Astrocyte (in vitro differentiated cells and primary cell): ENCODE measurements at regions not wholly inside any gene's neighbourhood (a gene's known extent, or its start where the extent isn't known, plus 50 kb on each side); places are given as distances from the start of the nearest gene placed in this dataset.

ENCODE experiments used
- CTCF ChIP-seq: IDR thresholded peaks from 2 replicates; pipeline ENCODE4 v1.5.1; 2011; ENCODE audit warnings: low read depth, mild to moderate bottlenecking, inconsistent platforms, low read length, moderate library complexity; ENCODE audit not compliant: insufficient read depth
- EZH2 ChIP-seq: IDR thresholded peaks from 2 replicates; pipeline ENCODE4 v1.6.1; 2012; ENCODE audit warnings: mild to moderate bottlenecking, low read length, inconsistent platforms; ENCODE audit not compliant: insufficient read depth

- TF ChIP-seq CTCF, result no peak
- no peak for TF ChIP-seq EZH2
Observed at GRCh38 chr10:3472287-3473051, 299.9 kb upstream of the PITRM1 start.
